Epithelial cell of prostate (primary cell): ENCODE measurements at regions not wholly inside any gene's neighbourhood (a gene's known extent, or its start where the extent isn't known, plus 50 kb on each side); places are given as distances from the start of the nearest gene placed in this dataset.

Experiments
- DNase-seq: peaks from one replicate; pipeline ENCODE4 v3.0.0-alpha.2; 2011; ENCODE audit warnings: low read depth, low spot score
- H3K27ac ChIP-seq: fragments of 450-650 bp; 2 replicates; pipeline ENCODE4 v1.5.1; 2017; ENCODE audit warnings: mild to moderate bottlenecking

GRCh38 chr5:31100047-31100575 is 93.4 kb upstream of the CDH6 start:
- DNase-seq: no peak
- H3K27ac ChIP-seq: no peak overlapping the region

- DNase-seq: no peak
- no peak overlapping the region for H3K27ac ChIP-seq
Observed at GRCh38 chr5:31098811-31099210, 94.7 kb upstream of the CDH6 start.

DNA sequence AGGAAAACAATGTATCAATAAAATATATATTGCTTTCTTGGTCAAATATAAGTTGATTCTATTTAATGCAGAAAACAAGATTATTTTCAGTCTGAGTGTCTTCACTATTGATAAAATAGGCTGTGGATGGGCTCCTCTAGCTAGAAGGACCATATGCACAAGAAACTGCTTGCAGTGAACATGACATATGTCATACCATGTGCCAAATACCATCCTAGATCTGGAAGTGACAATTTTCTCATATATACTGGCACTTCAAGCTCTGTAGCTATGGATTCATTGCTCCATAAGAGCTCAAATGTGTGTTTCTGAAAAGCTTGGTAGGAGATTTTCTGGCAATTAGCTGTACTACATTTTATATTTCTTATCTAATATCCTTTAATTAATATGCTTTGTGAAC is 95.6 kb upstream of the CDH6 start:
- no peak for DNase-seq
- no peak overlapping the region for H3K27ac ChIP-seq

DNA sequence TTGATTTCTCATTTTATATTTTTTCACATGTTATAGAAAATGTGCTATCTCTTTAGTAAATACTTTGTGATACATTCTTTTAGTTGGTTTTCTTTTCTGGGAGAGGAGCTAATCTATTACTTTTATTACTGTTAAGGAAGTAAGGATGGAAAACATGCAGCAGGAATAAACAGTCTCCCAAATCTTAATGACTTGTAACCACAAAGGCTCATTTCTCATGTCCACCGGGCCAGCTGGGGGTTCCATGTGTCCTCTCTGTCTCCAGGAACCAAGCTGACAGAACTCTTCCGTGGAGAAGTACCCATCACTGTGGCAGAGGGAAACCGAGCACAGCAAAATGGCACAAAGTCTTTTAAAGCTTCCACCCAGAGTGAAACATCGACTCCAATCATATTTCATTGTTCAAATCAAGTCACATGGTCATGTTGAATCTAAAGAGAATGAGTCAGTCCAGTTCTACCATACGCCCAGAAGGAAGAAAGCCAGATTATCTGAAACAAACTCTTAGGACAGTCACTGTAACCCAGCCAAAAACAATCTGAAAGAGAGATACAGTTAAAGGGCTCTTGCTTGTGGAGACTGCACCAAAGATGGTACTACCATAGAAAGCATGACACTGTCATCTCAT is 97.1 kb upstream of the CDH6 start:
- DNase-seq: no peak
- H3K27ac ChIP-seq: no peak overlapping the region

- H3K27ac ChIP-seq: no peak overlapping the region
- DNase-seq: no peak
Observed at GRCh38 chr5:31095796-31096195, 97.7 kb upstream of the CDH6 start.

DNA sequence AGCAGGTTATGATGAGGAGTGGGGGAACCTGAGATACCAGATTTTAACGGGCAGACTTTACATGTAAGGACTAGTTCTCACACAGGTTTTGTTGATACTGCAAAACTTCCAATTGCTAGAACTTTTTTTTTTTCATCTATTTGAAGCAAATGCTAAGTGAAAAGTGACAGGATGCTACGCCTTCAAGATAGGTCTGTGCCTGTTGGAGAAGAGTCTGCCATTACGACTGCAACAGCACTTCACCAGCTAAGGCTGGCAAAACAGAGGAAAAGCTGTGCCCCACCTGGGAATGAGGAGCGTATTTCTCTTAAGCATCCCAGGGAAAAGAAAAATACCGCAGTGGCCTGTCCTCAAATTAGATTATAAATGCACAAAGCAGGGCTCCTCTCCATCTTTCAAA is 102.0 kb upstream of the CDH6 start:
- H3K27ac ChIP-seq: no peak overlapping the region
- no peak for DNase-seq

- no peak for DNase-seq
Observed at GRCh38 chr5:31090467-31090866, 103.0 kb upstream of the CDH6 start.

DNA sequence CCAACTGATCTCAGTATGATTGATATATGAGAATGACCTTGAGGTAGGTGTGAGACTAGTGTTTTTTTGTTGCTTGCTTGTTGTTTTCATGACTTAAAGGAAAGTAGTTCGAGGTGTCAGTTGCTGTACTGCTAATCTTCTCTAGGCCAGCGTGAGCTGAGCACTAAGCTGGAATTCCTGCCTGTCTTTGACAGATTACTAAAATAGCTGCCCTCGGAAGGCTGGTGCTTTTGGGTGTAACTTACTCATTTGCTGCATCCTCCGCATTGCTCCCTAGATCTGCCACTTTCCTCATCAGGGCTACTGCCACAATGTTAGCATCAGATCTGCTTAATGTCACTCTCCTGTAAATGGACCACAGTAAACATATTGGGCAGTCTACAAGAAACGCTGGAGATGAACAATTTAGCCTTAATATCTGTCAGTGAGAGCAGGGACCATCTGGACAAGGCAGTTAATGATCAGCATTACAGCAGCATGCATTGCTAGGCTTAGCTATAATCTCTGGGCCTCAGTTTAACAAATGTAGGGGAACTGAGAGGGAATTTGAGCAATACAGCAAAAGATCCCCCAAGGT is 106.6 kb upstream of the CDH6 start:
- DNase-seq: no peak
- no peak overlapping the region for H3K27ac ChIP-seq

More at GRCh38 chr5:31090467-31090866, 103.0 kb upstream of the CDH6 start:
- no peak overlapping the region for H3K27ac ChIP-seq

DNA sequence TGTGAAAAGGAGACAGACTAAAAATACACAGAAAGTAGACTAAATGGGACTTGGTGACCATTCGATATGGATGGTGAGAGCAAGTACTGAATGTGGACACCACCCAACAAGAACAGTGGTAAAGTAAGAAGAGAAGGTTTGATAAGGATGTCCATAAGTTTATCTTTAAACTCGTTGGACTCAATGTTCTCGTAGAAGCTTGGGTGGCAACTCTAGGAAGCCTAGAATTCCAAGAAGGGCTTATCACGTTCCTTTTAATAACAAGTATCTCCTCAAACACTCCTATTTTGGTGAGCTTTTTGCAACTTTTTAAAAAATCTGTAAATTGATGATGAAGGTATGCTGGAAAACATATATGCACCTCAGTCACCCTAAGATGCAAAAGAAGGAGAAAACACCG is 108.6 kb upstream of the CDH6 start:
- H3K27ac ChIP-seq: no peak overlapping the region
- no peak for DNase-seq

GRCh38 chr5:31083364-31083763 is 110.1 kb upstream of the CDH6 start:
- H3K27ac ChIP-seq: no peak overlapping the region
- no peak for DNase-seq

DNA sequence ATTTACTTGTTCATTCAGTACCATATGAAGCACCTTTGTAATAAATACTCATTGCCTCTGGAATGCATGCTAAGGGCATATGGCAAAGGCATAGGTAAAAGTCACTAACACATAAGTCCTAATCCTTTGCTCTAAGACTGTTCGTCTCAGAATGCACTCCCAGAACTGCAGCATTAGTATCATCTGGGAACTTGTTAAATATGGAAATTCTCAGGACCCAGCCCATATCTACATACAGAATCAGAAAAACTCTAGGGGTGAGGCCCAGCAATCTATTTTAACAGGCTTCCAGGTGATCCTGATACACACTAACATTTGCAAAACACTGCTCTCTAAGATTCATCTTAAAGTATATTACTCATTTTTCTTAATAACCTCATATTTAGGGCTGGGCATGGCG is 113.8 kb upstream of the CDH6 start:
- DNase-seq: no peak
- no peak overlapping the region for H3K27ac ChIP-seq

GRCh38 chr5:31078956-31079355 is 114.5 kb upstream of the CDH6 start:
- no peak overlapping the region for H3K27ac ChIP-seq
- no peak for DNase-seq

DNA sequence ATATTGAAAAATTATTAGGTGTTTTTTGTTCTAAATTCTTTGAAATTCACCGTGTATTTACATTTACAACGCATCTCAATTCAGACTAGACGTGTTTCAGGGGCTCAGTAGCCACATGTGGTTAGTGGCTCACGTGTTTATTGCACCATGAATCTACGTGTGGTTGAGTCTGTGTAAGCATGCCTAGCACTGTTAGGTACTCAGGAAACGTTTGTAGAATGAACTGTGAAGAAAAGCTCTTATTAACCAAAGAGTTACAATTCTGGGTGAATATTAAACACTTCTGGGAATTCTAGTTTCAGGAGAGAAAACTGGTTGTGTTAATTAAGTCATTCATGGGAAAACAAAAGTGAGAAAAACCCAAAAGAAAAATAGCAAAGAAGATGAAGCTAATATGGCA is 117.5 kb upstream of the CDH6 start:
- no peak overlapping the region for H3K27ac ChIP-seq
- no peak for DNase-seq

DNA sequence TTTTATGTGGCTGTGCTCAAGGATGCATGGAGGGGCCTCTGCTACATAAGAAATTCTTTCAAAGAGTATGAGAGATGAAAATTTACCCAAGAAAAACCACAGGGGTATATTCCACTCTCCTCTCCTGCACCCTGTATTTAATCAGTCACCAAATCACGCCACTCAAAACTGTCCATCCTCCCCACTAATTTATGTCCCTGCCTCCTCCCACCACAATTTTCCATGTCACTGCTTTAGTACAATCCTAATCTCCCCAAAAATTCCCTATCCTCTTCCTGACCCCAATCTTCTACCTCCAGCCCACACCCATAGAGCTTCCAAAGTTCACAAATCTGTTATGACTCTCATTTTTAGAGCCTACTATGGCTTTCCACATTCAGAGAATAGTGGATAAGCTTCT is 125.2 kb upstream of the CDH6 start:
- no peak for DNase-seq
- H3K27ac ChIP-seq: no peak overlapping the region

DNA sequence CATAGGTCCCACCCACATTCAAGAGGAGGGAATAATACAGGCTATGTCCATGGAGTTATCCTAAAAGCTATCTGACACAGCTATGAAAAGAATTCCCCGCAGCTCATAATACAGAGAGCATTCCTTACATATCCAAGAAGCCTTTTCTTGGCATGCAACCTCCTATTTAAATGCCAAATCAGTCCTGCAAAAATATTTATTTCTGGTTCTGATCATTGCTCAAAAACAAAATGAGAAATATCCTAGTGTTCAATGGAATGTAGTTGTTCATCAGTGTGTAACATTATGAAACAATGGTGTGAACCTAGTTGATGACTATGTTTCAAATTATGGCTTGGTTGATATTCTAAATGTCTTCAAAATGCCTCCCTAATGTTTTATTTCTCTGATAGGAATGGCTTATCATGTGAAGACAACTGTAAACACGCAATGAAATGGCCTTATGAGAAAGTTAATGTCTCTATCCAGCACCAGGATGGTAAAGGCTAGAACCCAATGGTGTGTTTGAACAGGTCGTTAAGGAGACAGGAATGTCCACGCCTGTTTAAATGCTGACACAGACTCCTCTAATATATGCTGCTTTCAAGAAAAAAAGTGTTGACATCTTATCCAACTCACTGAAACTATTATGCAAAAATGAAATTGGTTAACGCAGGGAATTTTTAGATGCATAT is 126.7 kb upstream of the CDH6 start:
- no peak overlapping the region for H3K27ac ChIP-seq
- no peak for DNase-seq

- DNase-seq: no peak
- no peak overlapping the region for H3K27ac ChIP-seq
Observed at GRCh38 chr5:31064215-31064614, 129.3 kb upstream of the CDH6 start.

DNA sequence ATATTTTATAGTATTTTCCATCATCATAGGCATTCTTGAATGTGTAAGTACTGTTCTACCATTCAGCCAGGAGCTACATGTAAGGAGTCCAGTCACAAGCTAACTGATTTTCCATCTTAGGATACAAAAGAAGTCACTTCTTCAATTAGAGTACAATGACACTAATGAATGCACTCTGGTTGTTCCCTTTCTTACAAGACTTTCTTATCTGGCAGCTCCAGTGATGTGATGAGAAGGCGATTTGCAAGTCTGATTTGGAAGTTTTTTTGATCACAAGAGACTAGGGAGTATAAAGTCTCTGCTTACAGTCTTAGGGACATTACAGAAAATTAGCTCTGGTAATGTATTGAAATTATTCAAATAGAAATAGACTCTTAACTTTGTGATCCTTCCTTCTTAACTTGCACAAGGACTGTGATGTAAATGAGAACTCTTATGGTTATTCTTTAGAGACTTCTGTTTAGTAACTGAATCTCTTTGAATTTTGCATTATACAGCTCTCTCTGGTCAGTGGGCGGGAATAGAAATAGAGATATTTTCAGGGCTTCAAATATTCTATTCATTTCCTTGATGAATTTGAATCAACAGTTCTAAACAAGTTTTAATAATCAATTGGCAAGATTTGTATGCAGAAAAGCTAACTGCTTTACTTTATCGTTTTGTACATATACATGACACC is 130.4 kb upstream of the CDH6 start:
- DNase-seq: no peak
- no peak overlapping the region for H3K27ac ChIP-seq

GRCh38 chr5:31059889-31060288 is 133.6 kb upstream of the CDH6 start:
- DNase-seq: no peak
- no peak overlapping the region for H3K27ac ChIP-seq

DNA sequence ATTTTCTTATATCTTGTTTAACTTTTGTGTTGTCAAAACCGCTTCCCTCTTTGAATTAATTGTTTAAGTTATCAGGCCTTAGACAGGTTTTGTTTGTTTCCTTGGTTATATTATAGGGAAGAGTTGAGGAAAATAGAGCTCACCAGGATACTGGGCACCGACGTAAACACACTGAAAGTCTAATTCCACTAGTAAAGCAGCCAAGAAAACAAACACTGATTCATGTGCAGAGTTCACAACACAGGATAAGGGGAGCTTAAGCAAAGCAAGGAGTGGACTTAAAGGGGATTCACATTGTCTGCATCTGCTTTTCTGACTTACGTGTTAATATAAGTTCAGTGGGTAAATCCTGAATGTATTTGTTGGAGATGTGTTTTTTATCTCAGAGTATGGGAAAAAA is 139.0 kb upstream of the CDH6 start:
- no peak overlapping the region for H3K27ac ChIP-seq
- DNase-seq: no peak

DNA sequence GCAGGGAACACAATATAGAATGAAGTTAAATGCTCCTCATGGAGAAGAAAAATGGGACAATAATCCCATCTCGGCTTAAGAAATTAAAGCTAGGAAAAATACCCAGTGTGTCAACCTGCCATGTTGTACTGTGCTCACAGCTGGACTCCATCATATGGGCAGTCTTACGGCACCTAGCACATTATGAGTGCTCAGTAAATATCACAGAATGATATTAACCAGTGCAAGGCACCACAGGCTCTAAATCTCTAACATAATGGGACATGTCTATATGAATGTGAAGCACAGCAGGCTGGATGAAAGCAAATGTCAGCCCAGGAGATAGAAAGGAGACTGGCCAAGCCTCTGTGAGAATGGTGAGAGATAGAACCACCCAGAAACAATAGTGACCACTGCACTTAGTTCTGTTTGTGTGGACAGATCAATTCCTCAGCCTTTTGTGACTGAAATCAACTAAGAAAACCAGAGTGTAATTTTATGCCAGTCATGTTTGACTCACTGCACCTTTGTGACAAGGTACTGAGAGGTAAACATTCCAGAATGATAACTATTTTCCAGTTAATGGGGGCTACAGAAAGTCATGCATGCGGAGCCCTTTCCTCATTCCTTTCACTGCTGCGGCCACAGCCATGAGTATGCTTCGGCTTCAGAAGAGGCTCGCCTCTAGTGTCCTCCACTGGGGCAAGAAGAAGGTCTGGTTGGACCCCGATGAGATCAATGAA is 140.4 kb upstream of the CDH6 start:
- no peak overlapping the region for H3K27ac ChIP-seq
- no peak for DNase-seq

- no peak for DNase-seq
- no peak overlapping the region for H3K27ac ChIP-seq
Observed at GRCh38 chr5:31051316-31051715, 142.2 kb upstream of the CDH6 start.
